ENCODE measurements at regions not wholly inside any gene's neighbourhood (a gene's known extent, or its start where the extent isn't known, plus 50 kb on each side); places are given as distances from the start of the nearest gene placed in this dataset.

GRCh38 chr4:24024157-24024556, 134.3 kb upstream of the PPARGC1A start:
- no peak overlapping the region for H3K4me3 ChIP-seq (ENCODE audit: low read depth, low read length)
- no peak for TF ChIP-seq CTCF (IDR thresholded peaks at IDR 0.05; ENCODE audit: low read depth, low read length)

GRCh38 chr4:24015782-24016181, 125.9 kb upstream of the PPARGC1A start:
- no peak overlapping the region for H3K4me3 ChIP-seq (ENCODE audit: low read depth, low read length)
- TF ChIP-seq CTCF (IDR thresholded peaks at IDR 0.05; ENCODE audit: low read depth, low read length), result no peak

- no peak for TF ChIP-seq CTCF (IDR thresholded peaks at IDR 0.05; ENCODE audit: low read depth, low read length)
- H3K4me3 ChIP-seq (ENCODE audit: low read depth, low read length), result no peak overlapping the region
These were observed 124.0 kb upstream of the PPARGC1A start for GRCh38 chr4:24013668-24014422.

- no peak for TF ChIP-seq CTCF (IDR thresholded peaks at IDR 0.05; ENCODE audit: low read depth, low read length)
- H3K4me3 ChIP-seq (ENCODE audit: low read depth, low read length), result no peak overlapping the region
These were observed 121.1 kb upstream of the PPARGC1A start for GRCh38 chr4:24010994-24011393.

- H3K4me3 ChIP-seq (ENCODE audit: low read depth, low read length), result no peak overlapping the region
- no peak for TF ChIP-seq CTCF (IDR thresholded peaks at IDR 0.05; ENCODE audit: low read depth, low read length)
These were observed 120.7 kb upstream of the PPARGC1A start for GRCh38 chr4:24010573-24010972.

- no peak overlapping the region for H3K4me3 ChIP-seq (ENCODE audit: low read depth, low read length)
- TF ChIP-seq CTCF (IDR thresholded peaks at IDR 0.05; ENCODE audit: low read depth, low read length), result no peak
These were observed 118.0 kb upstream of the PPARGC1A start for GRCh38 chr4:24007860-24008261.

GRCh38 chr4:24006269-24006668, 116.4 kb upstream of the PPARGC1A start:
- H3K4me3 ChIP-seq (ENCODE audit: low read depth, low read length), result no peak overlapping the region
- no peak for TF ChIP-seq CTCF (IDR thresholded peaks at IDR 0.05; ENCODE audit: low read depth, low read length)
